IPS-18c (cell line): ENCODE measurements at regions not wholly inside any gene's neighbourhood (a gene's known extent, or its start where the extent isn't known, plus 50 kb on each side); places are given as distances from the start of the nearest gene placed in this dataset.

Source experiments
- H3K4me3 ChIP-seq: 2 replicates; pipeline ENCODE4 v1.7.0; 2013; ENCODE audit warnings: low read depth, mild to moderate bottlenecking, low read length, moderate library complexity; ENCODE audit not compliant: insufficient read depth
- H3K9me3 ChIP-seq: one replicate; pipeline ENCODE4 v1.6.1; 2013; ENCODE audit warnings: mild to moderate bottlenecking, low read length, moderate library complexity; ENCODE audit not compliant: control insufficient read depth, insufficient read depth

DNA sequence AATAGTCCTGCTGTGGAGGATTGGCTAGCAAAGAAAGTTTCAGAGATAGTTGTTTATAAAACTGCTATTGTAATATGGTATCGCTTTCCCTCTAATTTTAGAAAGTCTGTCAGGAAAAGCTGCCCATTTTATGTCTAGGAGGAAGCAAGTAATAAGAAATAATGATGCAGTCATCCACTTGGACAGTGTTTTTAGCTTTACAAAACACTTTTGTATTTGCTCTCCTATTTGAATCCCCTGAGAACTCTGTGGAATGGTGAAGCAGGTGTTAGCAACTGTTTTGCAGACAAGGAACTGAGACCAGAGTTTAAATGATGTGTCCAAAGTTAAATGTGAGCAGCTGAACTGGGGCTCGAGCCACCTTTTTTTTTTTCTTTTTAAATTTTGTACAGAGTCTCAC lies 455.8 kb downstream of the XPNPEP1 start:
- H3K9me3 ChIP-seq, result no peaks in the 10 kb centered on the region
- H3K4me3 ChIP-seq, result no peak overlapping the region

DNA sequence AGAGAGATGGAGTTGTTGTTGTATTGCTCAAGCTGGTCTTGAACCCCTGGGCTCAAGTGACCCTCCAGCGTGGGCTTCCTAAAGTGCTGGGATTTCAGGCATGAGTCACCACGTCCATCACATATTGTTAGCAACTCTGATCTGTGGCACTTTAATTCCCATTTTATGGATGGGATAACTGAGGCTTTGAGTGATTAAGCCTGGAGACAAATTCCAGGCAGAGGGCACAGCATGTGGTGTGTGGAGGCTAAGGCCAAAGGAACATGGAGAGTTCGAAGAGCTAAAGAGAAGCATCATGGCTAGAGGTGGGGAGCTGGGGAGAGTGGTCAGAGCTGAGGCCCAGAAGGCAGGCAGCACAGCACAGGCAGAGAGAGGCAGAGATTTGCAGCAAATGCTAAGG lies 458.4 kb downstream of the XPNPEP1 start:
- no peaks in the 10 kb centered on the region for H3K9me3 ChIP-seq
- no peak overlapping the region for H3K4me3 ChIP-seq

DNA sequence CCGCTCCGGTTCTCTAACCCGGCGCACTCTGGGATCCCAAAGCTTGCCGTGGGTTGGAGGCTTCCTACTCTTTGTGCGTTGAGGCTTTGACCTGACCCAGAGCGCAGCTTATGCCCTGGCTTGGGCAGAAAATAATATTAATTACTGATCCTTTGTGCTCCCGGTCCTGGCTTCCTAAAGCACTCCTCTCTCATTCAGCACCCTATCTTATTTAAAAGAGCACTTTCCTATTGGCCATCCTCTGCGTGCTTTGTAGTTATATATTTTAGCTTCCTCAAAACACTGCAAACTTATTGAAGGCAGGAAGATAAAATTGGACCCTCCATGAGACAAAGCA lies 466.0 kb downstream of the XPNPEP1 start:
- Histone ChIP-seq H3K9me3 (no peaks in the 10 kb centered on the region), H3K4me3 (peak overlapping the region; percentile 73)

DNA sequence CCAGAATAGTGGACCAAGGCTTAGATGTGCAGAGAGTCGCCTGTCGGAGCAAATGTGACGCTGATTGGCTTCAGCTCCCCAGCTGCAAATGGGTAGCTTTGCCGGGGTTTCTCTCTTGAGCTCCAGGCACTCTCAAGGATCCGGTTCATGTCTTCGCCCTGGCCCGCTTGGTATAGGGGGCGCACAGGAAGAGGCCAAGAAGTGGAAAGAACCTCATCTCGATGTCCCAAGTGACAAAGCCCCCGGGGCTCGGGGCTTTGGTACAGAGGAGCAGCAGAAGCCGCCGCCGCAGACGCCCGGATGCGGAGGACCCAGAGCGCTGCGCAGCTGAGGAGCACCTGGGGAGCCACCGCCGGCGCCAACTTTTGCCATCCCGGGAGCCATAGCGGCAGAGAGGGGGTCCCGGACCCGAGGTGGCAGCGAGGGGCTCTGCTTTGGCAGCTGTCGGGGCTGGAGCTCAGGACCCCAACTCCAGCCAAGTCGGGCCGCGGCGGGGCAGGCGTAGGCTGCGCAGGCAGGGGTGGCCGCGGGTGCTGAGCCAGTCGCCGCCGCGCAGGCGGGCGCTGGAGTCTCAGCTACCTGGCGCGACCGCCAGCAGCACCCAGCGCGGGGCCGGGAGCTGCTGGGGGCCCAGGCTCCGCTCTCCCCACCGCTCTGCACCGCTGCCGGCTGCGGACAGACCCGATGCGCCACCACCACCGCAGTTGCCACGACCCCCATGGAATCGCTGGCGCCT lies 466.6 kb downstream of the XPNPEP1 start:
- no peaks in the 10 kb centered on the region for H3K9me3 ChIP-seq
- peak overlapping the region; percentile 73 for H3K4me3 ChIP-seq

DNA sequence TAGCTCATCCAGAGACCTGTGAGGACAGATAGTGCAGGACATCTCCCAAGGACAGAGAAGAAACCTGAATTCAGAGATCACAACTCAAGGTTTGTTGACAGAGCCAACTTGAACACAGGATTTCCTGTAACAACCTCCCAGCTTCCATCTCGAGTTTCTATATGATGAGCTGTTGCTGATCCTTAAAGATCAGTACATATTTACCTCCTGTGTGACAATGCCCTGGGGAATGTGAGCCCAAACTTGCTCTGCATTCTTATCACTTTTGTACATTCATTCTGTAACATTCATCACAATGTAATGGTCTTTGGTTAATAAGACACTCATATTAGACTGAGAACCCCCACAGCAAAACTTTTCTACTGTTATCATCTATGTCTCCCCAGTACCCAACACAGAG lies 468.6 kb downstream of the XPNPEP1 start:
- Histone ChIP-seq H3K9me3 (no peaks in the 10 kb centered on the region), H3K4me3 (no peak overlapping the region)

DNA sequence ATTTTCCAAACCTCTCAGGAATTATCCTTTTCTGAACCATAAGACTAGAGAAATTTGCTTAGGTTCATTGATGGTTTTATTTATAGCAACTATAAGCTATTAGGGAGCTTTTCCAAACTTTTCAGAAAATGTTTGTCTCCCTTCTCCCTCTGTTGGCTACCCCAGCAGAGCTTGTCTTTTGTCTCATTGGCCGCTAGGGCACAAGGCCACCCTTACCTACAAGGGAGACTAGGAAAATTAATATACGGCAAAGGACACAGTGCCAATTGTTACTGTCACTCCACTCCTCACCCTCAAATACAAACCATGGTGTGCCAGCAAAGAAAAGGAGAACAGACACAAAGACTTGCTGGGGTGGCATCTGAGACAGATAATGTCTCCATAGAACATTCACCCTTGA lies 471.4 kb downstream of the XPNPEP1 start:
- no peaks in the 10 kb centered on the region for H3K9me3 ChIP-seq

DNA sequence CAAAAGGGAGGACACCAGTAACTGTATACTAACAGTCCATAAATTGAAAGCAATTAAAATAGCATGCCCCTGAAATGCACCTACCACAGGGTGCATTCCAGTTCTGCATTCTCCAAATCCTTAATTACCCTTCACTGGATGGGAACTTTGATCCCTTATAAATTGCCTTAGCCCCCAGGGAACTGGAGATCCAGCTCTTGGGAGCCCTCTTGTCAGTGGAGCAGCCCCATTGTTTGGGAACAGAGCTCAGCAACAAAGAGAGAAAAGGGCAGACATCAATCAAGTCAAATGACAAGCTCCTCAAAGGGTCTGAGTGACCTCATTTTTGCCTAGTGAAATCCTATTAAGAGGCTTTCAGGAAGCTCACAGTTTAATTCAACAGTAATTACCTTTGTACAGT lies 472.6 kb downstream of the XPNPEP1 start:
- no peak overlapping the region for H3K4me3 ChIP-seq
- H3K9me3 ChIP-seq, result no peaks in the 10 kb centered on the region

More for the DNA sequence above, 471.4 kb downstream of the XPNPEP1 start:
- no peak overlapping the region for H3K4me3 ChIP-seq

DNA sequence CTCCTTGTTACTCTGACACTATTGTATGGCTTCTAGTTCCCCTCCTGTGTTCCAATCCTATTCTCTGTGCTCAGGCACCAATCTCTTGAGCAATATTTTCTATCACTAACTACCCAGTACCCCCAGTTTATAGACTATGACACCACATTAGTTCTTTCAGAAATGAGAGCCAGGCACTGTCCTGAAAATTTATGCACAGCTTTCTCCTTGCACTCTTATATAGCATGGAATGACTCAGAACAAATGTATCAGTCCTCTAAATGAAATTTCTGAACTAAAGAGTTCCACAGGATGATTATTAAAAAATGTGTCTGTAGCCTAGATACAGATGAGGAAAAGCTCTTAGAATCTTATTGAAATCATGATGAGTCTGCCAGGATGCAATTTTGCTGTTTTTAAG lies 489.9 kb downstream of the XPNPEP1 start:
- Histone ChIP-seq H3K4me3 (no peak overlapping the region), H3K9me3 (no peaks in the 10 kb centered on the region)

DNA sequence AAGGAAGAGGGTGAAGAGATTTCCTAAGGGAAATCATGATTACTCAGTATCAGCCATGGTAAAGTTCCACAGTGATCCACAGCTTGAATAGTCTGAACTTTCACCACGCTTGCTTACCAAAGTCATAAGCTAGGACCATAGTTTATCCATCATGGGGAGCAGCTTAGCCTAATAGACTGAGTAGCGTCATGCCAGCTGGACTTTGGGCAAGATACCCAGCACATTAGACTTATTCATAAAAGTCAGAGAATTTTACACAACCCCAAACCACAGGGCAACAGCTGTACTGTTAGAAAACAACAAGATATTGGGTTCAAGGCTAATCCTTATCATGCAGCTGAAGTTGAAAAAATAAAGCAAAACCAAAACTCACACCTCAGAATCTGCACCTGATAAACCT lies 491.0 kb downstream of the XPNPEP1 start:
- no peaks in the 10 kb centered on the region for H3K9me3 ChIP-seq
- no peak overlapping the region for H3K4me3 ChIP-seq

DNA sequence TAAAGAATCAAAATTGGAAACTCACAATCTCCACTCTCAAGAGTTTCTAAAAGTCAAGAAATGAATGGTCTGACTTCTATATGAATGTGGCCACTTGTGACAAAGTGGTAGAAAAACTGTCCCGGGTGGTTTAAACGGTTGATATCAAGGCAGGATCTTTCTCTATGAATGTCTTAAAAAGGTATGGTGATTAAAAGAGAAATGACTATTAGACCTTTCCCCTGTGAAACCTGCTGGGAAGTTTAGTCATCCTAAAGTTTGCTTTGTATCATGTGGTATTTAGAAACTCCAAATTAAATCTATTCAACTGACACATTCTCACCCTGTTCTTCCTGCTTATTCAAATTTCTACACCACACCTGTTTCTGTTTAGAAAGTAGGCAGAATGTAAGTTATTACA lies 492.5 kb downstream of the XPNPEP1 start:
- no peaks in the 10 kb centered on the region for H3K9me3 ChIP-seq
- no peak overlapping the region for H3K4me3 ChIP-seq

DNA sequence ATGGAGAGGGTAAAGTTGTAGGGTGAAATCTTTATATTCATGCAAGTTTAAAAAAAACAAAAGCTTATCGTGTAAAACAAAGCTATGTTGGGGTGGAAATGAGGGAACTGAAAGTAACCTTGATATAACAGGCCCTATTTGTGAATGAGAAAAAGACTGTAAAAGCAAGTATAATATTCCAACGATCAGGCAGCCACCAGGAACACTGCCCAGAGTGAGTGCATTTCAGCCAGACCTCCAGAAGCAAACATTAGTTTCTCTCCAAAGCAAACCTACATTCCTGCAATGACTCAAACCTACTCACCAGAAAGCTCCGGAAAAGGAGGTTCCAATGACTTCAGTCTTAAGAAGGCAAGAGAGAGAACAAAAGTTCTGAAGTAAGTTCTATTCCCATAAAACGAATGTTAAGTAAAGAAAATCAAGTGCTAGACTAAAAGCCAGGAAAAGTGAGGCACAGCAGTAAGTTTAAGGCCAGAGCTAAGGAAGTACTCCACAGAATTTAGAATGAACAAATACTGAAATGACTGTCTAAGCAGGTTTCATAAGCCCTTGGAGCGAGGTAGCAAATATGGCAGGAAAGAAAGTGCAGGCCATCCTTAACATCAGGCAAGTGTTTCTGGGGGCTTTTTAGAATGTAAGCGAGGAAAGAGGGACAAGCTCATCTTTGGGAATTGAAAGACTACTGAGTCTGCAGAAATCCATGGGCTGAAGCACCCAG lies 493.1 kb downstream of the XPNPEP1 start:
- H3K4me3 ChIP-seq, result no peak overlapping the region
- H3K9me3 ChIP-seq, result no peaks in the 10 kb centered on the region

DNA sequence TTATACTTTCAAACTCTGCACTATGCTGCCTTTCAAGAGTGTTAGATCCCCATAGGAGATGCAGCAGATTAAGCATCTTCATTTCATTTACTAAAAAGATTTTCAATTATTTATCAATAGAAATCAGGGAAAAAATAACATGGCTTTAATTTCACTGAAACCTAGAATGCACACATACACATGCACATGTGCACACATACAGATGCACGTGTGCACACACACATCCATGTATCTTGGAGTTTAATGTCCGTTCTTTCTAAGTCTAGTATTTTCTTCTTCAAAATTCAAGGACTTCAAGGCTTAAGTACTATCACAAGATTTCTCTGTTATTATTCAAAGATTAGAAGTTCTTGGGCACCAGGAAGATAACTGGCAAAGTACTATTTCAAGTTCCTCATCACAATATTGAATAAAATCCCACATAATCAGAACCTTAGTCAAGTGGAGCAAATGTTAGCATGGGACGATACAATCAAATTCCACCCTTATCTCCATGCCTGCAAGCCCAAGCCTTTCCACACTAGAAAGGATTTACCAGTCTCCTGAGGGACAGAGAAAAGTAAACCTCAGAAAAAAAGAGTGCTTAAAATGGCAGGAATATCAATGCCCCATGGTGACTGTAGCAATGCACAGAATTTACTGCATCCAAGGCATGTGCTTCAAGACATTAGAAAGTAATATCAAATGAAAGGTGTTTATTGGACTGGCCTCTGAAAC lies 494.4 kb downstream of the XPNPEP1 start:
- Histone ChIP-seq H3K4me3 (no peak overlapping the region), H3K9me3 (no peaks in the 10 kb centered on the region)

DNA sequence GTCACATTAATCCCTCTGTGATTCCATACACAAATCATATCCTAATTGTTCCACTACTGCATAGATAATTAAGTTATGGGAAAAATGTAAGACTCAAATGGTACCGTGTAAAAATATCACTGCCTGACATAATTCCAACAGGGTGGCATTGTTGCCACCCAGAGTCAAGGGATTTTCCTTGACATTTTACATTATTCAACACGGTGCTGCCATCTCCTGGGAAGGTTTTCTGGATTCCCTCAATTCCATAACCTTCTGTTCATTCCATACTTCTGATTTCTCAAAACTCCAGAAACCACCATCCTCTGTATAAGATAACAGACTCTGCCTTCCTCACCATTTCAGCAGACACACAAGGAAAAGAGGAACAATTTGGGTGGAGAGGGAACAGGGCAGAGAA lies 495.9 kb downstream of the XPNPEP1 start:
- Histone ChIP-seq H3K4me3 (no peak overlapping the region), H3K9me3 (no peaks in the 10 kb centered on the region)

DNA sequence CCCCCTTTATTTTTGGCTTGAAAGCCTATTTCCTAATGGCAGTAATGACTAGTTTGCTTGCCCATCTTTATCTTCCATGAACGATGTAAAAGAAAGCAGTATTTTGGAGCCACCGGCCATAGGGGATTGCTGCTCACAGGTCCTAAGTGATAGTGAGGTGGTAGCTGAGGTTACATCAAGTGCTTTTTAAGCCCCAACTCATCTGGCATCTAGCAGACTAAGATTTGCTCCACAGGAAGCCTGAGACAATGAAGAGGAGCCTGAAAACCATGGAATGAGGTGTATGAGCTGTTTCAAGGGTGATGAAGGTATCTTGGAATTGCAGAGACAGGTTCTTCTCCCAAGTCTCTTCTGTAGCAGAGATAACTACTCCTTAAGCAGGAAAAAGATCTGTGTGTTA lies 496.3 kb downstream of the XPNPEP1 start:
- Histone ChIP-seq H3K9me3 (no peaks in the 10 kb centered on the region), H3K4me3 (no peak overlapping the region)

DNA sequence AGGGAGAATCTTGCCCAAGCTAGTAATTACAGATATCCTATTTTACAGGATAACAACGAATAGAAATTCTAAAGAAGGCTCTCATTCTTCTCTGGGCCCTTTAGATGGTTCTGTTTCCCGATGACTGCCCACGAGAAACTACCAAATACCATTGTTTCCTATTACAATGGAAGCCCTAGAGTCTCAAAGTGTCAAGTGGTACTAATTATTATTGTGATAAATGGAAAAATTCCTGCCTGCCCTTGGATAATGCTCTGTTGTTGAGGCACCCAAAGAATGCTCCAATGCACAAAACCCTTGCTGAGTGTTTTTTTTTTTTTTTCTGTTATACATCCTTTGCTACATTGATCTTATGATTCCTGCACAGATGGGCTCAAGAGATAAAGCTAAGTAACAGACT lies 504.5 kb downstream of the XPNPEP1 start:
- H3K9me3 ChIP-seq, result no peaks in the 10 kb centered on the region
- no peak overlapping the region for H3K4me3 ChIP-seq

DNA sequence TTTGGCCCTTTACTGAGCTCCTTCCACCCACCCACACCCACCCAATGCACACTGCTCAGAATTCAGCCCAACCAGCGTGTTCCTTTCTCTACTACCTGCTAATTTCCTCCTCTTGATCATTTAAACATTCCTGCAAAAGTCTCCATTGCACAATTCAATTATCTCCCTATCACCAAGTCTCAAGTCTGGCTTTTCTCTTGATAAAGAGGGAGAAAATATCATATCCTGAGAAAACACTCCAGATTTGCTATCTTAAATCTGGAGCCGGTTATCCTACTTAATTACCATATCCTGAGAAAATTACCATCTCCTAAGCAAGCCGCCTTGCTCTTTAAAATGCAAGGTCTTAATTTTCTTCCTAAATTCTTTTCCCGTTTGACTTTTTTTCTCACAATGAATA lies 505.5 kb downstream of the XPNPEP1 start:
- no peak overlapping the region for H3K4me3 ChIP-seq
- no peaks in the 10 kb centered on the region for H3K9me3 ChIP-seq

DNA sequence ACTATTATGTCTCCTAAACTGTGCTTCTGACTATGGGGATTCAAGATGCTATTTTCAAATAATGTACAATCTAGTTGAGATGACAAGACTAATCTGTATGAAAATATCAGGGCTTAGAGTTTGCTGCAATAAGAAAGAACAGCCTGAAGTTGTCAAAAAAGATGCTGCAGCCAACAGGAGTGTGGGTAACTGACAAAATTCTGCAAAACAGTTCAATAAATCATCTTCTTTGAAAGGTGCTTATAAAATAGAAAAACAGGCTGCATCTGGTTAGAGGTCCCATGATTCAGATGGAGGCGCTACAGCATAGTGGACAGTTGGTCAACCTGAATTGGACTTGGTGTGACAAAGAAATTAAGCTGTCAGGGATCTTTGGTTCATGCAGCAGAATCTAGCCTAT lies 511.0 kb downstream of the XPNPEP1 start:
- H3K4me3 ChIP-seq, result no peak overlapping the region
- H3K9me3 ChIP-seq, result no peaks in the 10 kb centered on the region

DNA sequence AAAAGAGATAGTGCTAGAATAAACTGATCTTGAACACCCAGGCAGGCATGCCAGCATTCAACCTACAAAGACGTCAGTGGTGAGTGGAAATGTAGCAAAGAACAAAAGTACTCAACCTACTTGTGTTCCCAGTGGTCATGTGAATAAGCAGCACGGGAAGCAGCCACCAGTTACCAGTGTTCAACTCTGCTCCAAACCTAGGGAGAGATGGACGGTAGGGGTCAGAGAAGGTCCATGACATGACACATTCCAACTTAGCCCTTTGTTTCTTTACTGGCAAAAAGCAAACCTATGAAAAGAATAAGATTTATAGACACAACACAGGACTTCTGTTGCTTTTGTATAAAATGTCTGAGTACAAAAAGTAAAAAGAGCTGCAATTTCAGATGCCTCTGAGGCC lies 511.4 kb downstream of the XPNPEP1 start:
- no peaks in the 10 kb centered on the region for H3K9me3 ChIP-seq

More for the DNA sequence above, 511.4 kb downstream of the XPNPEP1 start:
- H3K4me3 ChIP-seq, result no peak overlapping the region
